SHP77 (cell line): ENCODE measurements at regions not wholly inside any gene's neighbourhood (a gene's known extent, or its start where the extent isn't known, plus 50 kb on each side); places are given as distances from the start of the nearest gene placed in this dataset.

Experiments used
- DNase-seq, 2 experiments: peaks; one replicate each; lab custom pipeline; 2025; lab: John Stamatoyannopoulos, UW

GRCh38 chr10:89095701-89096391, 105.2 kb downstream of the FAS start:
- no peak for DNase-seq

DNA sequence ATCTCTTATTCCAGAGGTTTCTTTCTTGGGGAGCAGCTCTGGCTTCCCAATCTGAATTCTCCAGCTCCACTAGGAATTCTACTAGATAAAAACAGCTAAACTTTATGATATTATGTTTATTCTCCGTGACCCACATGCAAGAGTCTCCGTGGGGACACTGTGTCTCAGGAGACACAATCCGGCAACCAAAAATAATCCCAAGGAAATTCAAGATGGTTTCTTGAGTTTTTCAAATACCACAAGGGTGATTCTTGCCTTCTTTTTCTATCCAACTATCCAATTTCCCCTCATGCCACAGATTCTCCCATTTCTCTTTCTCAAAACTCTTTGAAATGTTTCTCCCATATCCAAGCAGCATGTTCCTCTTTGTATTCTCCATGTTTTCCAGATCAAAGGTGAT, 103.1 kb downstream of the FAS start:
- no peak for DNase-seq

DNA sequence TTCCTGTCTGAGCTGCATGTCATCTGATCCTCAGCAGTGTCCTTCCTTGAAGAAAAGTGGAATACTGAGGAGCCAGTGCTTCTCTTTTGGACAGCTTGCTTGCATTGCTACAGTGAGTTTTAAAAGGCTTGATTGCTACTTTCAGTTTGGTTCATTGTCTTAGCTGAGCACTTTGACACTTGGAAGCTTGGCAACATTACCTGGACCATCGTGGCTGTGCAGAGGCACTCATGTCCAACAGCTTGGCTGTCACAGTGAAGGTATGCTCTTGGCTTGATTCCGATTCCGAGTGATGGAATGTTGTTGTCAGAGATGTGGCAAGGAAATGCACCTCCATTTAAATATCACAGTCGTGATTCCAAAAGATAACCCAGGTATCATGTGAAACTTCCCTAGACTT, 102.4 kb downstream of the FAS start:
- no peak for DNase-seq

DNA sequence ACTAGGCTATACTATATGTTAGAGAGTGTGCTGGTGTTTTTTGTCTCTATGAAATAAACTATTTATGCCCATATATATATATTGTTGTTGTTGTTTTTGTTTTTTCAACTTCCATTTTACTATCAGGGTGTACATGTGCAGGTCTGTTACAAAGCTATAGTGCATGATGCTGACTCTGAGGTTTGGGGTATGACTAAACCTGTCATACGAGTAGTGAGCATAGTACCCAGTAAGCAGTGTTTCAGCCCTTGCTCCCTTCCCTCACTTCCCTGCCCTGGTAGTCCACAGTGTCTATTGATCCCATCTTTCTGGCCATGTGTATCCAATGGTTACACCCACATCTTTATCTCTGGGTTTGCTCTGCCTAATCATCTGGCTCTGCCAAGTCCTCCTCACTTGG, 101.8 kb downstream of the FAS start:
- DNase-seq, result no peak

DNA sequence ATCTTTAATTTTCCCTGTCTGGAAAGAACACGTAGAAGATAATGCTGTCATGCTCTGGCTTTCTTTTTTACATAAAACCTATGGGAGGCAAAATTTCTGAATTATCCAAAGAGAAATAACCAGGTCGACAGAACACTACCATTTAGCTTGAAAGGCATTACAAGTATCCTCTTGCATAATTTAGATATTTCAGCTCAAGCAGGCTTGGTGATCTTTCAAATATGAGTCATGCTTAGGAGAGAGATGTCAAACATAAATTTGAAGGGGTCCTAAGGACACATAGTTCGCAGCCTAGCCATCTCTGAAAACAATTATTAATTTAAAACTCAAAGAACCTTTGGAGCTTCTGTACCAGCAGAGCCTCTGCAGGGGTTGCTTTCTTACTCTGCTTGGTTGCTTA, 100.9 kb downstream of the FAS start:
- DNase-seq, result no peak

- DNase-seq, result no peak
Measured at GRCh38 chr10:89090756-89091445, 100.3 kb downstream of the FAS start.

DNA sequence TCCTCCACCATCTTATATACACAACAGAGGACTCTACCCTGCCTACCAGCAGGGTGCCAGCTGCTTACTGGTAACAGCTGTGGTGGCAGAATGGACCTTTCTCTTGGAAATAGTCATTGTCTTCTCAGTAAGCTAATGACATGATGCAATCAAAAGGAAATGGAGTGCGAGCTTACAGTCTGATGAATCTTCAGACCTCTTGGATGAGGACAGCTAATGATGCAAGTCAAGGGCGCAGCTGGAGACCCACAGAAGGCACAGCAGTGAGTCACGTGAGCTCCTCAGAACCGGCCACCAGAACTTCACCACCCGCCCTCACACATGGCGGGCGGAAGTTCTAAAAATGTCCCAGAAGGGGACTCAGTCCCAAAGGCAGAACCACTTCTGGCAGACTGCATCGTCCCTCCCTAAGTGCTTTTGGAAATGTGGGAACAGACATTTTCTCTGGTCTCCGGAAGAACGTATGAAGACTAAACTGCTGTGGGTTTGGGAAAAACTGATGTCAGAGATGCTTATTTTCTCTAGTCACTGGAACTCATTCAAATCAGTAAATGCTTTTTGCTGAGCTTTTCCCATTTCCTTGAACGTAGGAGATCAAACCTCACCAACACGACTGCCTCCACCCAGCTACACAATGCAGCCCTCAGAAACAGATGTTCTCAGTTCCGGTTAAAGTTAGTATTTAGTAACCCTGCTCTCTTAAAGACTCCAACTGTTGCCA, 96.4 kb downstream of the FAS start:
- no peak for DNase-seq

DNA sequence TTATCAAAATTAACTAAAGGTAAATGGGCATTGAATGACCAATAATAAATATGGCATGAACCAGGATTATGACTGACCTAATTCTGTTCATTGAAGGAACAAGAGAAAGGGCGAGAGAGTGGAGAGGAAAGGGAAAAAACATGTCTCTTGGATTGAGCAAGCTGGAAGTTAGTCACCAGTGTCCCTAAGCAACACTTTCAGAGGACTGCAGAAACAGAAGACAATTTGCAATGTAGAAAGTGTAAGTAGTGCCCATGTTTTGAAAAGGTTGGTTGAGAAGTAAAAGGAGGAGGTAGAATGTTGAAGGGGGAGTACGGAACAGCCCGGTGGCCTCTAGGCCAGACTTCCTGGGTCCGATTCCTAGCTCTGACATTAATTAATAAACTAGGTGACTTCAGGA, 94.6 kb downstream of the FAS start:
- DNase-seq, result no peak

DNA sequence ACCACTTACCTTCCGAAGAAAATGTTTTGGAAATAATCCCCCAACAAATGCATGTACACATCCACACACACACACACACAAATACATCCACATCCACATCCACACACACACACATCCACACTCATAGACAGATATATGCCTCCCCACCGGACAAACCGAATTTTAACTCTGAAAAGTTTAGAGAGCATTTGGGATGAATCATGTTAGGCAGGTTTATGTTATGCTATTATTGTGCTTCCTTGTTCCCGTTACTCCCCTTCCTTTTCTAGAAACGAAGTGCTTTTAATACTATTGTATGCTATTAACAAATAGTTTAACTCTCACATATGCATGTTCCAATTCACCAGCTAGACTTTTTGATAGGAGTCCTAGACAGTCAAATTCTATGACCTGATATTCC, 91.5 kb downstream of the FAS start:
- DNase-seq, result no peak

DNA sequence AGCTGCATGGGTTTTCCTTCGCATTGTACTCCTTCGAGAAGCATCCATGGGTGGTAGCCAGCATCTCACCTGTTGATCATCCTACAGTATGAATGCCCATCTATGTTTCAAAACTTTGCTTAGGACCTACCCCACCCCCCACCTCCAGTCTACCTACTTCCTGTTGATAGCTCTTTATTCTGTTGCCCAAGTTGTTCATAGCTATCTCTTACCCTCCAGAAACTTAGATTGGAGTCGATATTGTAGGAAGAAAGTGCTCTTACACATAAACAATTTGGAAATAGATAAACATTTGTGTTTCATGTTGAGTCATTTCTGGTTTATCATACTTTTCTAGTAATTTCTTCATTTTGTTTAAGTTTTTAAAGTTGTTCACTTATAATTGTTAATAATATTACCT, 90.1 kb downstream of the FAS start:
- no peak for DNase-seq

GRCh38 chr10:89079961-89080360, 89.4 kb downstream of the FAS start:
- DNase-seq, result no peak

- no peak for DNase-seq
Measured at GRCh38 chr10:89078724-89079672, 88.4 kb downstream of the FAS start.

DNA sequence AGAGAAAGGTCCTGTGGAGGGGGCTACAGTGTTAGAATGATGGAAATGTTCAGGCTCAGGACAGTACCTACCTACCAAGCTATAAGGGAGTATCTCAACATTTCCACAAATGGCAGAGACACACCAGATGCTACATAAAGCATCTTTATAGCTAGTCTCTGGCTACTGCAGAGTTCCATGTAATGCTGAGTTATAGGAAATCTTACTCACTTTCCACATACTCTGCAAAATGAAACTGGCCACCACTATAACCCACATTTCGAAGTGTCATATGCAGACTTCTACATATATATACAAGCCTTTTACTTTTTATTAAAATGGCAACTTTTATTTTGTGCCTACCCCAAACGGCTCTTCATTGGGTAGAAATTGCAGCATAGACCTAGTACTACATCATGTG, 85.5 kb downstream of the FAS start:
- DNase-seq, result no peak

DNA sequence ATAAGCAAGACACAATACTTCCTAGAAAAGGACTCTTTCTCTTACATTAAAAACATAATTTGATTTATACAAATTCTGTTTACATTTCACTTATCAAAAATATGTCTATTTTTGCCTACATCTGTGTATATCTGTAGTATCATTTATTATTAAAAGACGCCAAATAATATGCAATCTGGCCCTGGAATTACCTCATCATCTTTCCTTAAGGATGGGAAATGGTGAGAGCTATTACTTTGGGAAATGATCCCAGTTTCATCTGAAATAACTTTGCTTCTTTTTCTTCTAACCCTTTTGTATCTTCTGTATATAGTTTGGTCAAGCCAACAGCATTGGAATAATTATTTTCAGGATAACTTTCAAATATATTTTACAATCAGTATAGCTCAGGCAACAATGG, 85.0 kb downstream of the FAS start:
- no peak for DNase-seq

- DNase-seq, result no peak
Measured at GRCh38 chr10:89074120-89074519, 83.5 kb downstream of the FAS start.

- no peak for DNase-seq
Measured at GRCh38 chr10:89073719-89074118, 83.1 kb downstream of the FAS start.

GRCh38 chr10:89069589-89069988, 79.0 kb downstream of the FAS start:
- DNase-seq, result no peak
